Tibial artery (tissue), 4 donors: ENCODE measurements at regions not wholly inside any gene's neighbourhood (a gene's known extent, or its start where the extent isn't known, plus 50 kb on each side); places are given as distances from the start of the nearest gene placed in this dataset.
A peak's percentile ranks its signal among the peaks of the same experiment; 100 is the strongest.

Source experiments
- DNase-seq, 2 donors: peaks; one replicate each; pipeline ENCODE4 v3.0.0-alpha.2; 2019
- H3K27ac ChIP-seq, 2 donors: fragments of 200-600 bp; sonication (generic) in 1 of 2; 1 replicate in 1 of 2; 2 replicates in 1 of 2; pipeline ENCODE4 v1.5.1; 2018 to 2019; ENCODE audit warnings: mild to moderate bottlenecking in 1 of 2
- H3K27me3 ChIP-seq, 2 donors: fragments of 200-600 bp; sonication (generic) in 1 of 2; one replicate each; pipeline versions ENCODE4 v1.5.1 to v1.6.0; 2016 to 2019
- H3K36me3 ChIP-seq, 3 donors: fragments of 200-600 bp; sonication (generic) in 2 of 3; one replicate each; pipeline ENCODE4 v1.5.1; 2016 to 2019; ENCODE audit warnings: mild to moderate bottlenecking in 2 of 3
- H3K4me1 ChIP-seq, 4 donors: fragments of 200-600 bp; sonication (generic) in 2 of 4; 1 replicate in 3 of 4; 2 replicates in 1 of 4; pipeline ENCODE4 v1.5.1; 2016 to 2019
- H3K4me3 ChIP-seq, 2 donors: fragments of 200-600 bp; sonication (generic) in 1 of 2; 1 replicate in 1 of 2; 2 replicates in 1 of 2; pipeline ENCODE4 v1.5.1; 2018 to 2019; ENCODE audit warnings: mild to moderate bottlenecking in 2 of 2
- H3K9me3 ChIP-seq, 3 donors: fragments of 200-600 bp; sonication (generic) in 1 of 3; one replicate each; pipeline ENCODE4 v1.5.1; 2016 to 2019
- intact Hi-C: fragments of 100-400 bp; cut with DNase I; formaldehyde crosslinking; loops from one replicate; pipeline ENCODE4 v1.15.0; 2023; ENCODE audit warnings: low total_unique reads
- TF ChIP-seq, protein P1 (sequence below), 2 experiments: fragments of 200-600 bp in 1 of 2; fragments of 450-650 bp in 1 of 2; IDR thresholded peaks; one replicate each; pipeline ENCODE4 v1.5.1; 2017 to 2019; ENCODE audit warnings: antibody characterized with exemption in 2 of 2, mild to moderate bottlenecking in 1 of 2, moderate library complexity in 1 of 2

DNA sequence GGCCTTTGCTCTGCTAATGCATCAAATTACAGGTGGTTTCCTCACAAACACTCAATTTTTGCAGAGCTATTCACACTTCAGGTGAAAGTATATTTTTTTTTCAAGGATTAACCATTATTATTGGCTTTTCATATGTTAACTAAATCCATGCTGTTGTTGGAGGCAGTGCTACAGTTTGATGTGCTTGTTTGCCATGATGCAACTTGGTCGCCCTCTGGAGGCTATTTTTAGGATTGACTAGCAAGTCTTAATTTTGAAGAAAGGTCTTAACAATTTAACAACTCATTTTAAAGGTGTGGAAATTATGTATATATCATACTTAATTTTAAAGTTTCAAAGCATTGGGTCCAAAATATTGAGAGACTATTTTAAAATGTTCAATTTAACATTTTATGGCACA, 168.8 kb upstream of the FAM47A start:
- TF ChIP-seq, protein P1, sequence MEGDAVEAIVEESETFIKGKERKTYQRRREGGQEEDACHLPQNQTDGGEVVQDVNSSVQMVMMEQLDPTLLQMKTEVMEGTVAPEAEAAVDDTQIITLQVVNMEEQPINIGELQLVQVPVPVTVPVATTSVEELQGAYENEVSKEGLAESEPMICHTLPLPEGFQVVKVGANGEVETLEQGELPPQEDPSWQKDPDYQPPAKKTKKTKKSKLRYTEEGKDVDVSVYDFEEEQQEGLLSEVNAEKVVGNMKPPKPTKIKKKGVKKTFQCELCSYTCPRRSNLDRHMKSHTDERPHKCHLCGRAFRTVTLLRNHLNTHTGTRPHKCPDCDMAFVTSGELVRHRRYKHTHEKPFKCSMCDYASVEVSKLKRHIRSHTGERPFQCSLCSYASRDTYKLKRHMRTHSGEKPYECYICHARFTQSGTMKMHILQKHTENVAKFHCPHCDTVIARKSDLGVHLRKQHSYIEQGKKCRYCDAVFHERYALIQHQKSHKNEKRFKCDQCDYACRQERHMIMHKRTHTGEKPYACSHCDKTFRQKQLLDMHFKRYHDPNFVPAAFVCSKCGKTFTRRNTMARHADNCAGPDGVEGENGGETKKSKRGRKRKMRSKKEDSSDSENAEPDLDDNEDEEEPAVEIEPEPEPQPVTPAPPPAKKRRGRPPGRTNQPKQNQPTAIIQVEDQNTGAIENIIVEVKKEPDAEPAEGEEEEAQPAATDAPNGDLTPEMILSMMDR (IDR thresholded peaks at IDR 0.05), result peak; percentile 40 to 51
- DNase-seq, result no peak
- H3K27ac ChIP-seq, result no peak overlapping the region
- H3K9me3 ChIP-seq, result no peaks in the 10 kb centered on the region
- intact Hi-C loops, result loop anchor here (10.0 kb wide), 1 partner anchor 866 kb away; no protein-coding TSS in a partner anchor
- H3K27me3 ChIP-seq, result no peaks in the 10 kb centered on the region
- H3K4me1 ChIP-seq, result no peaks in the 10 kb centered on the region
- no peaks in the 10 kb centered on the region for H3K36me3 ChIP-seq
- H3K4me3 ChIP-seq, result no peak overlapping the region

DNA sequence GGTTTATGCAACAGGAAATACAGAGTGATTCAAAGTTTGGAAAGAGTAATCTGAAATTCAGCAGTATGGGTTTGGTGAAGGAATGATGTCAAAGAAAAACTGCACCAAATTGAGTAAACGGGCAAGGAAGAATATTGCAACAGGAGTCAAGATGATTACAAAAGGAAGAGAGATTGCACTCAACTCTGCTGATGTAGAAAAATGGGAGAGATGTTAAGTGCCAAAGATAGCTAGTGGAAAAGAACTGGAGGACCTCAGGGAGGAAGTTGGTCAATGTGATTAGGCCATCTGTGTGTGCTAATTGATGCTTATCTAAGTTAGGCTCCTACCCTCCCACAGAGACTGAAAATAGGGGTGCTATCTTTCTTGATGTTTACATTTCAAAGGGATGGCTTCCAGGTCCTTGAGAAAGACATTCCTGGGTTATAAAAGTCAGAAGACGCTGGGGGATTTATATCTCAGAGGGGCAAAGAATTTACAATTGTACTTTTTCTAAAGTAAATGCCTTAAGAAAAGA, 167.4 kb upstream of the FAM47A start:
- Histone ChIP-seq H3K4me3 (no peak overlapping the region), H3K27me3 (no peaks in the 10 kb centered on the region), H3K9me3 (no peaks in the 10 kb centered on the region), H3K36me3 (no peaks in the 10 kb centered on the region), H3K27ac (no peak overlapping the region), H3K4me1 (no peaks in the 10 kb centered on the region)
- DNase-seq, result no peak
- TF ChIP-seq, protein P1 (IDR thresholded peaks at IDR 0.05), result no peak
- intact Hi-C loops, result no loop called here

DNA sequence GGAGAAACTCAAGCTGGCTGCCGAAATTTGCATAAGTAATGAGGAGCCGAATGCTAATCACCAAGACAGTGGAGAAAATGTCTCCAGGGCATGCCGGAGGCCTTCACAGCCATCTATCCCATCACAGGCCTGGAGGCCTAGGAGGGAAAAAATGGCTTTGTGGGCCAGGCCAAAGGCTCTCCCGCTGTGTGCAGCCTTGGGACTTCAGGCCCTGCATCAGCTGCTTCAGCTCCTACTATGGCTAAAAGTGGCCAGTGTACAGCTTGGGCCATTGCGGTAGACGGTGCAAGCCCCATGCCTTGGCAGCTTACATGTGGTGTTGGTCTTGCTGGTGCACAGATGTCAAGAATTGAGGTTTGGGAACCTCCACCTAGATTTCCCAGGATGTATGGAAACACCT, 162.6 kb upstream of the FAM47A start:
- H3K36me3 ChIP-seq, result no peaks in the 10 kb centered on the region
- DNase-seq, result no peak
- H3K27me3 ChIP-seq, result no peaks in the 10 kb centered on the region
- no peak overlapping the region for H3K4me3 ChIP-seq
- intact Hi-C loops, result no loop called here
- TF ChIP-seq, protein P1 (IDR thresholded peaks at IDR 0.05), result no peak
- no peak overlapping the region for H3K27ac ChIP-seq
- no peaks in the 10 kb centered on the region for H3K9me3 ChIP-seq
- no peaks in the 10 kb centered on the region for H3K4me1 ChIP-seq

DNA sequence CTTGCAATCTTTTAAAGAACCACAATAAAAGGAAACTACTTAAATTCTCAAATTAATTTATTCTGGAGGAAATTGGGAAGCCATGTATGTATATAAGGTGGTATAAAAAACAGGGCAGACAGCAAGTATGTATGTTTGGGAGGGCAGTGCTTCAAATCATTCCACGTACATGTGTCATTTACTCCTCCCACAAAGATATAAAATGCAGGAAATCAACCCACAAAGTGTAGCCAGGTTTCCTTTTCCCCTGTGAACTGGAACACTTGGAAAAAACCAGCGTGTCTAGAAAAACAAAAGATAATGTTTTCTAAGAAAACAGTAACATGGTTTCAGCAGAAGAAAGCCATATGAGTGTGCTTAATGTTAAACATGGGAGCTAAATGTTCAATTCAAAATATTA, 156.7 kb upstream of the FAM47A start:
- H3K4me3 ChIP-seq, result no peak overlapping the region
- H3K27me3 ChIP-seq, result no peaks in the 10 kb centered on the region
- H3K4me1 ChIP-seq, result no peaks in the 10 kb centered on the region
- intact Hi-C loops, result no loop called here
- DNase-seq, result no peak
- no peaks in the 10 kb centered on the region for H3K9me3 ChIP-seq
- TF ChIP-seq, protein P1 (IDR thresholded peaks at IDR 0.05), result no peak
- no peaks in the 10 kb centered on the region for H3K36me3 ChIP-seq
- no peak overlapping the region for H3K27ac ChIP-seq

DNA sequence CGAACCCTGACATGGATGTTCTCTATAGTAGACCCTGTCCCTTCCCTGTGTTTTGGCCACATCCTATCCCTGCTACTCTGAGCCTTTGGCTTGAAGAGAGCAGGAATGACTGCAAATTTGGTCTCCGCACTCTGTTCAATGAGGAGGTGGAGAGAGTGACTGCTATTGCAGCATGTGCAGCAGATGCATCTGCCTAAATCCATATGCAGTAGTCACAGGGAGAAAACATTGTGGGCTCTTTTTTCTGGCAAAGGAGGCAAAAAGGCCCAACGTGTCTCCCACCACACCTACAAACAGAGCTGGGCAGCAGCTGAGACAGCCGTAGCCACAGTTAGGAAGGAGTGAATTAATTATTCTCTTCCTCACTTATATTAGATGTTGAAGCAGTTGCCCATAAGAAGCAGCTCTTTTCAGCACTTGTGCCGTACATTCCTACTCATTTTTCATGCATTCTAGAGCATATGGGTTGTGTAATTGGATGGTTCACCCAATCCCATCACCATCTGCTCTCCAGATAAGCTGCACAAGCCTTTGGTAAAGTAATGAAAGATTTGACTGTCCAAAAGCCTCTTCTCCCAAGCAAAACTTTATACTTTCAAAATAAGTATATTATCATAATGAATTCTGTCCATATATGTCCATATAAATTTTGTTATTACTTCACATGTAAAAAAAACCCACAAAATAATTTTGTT, 147.9 kb upstream of the FAM47A start:
- Histone ChIP-seq H3K9me3 (no peaks in the 10 kb centered on the region), H3K27me3 (no peaks in the 10 kb centered on the region), H3K4me1 (no peaks in the 10 kb centered on the region), H3K27ac (no peak overlapping the region), H3K36me3 (no peaks in the 10 kb centered on the region), H3K4me3 (no peak overlapping the region)
- intact Hi-C loops, result no loop called here
- DNase-seq, result no peak
- TF ChIP-seq, protein P1 (IDR thresholded peaks at IDR 0.05), result no peak
